ENCODE measurements at regions not wholly inside any gene's neighbourhood (a gene's known extent, or its start where the extent isn't known, plus 50 kb on each side); places are given as distances from the start of the nearest gene placed in this dataset.

GRCh38 chr3:190989218-190989617 lies 126.7 kb upstream of the GMNC start:
- no peaks in the 10 kb centered on the region for H3K4me1 ChIP-seq (ENCODE audit: low read depth, poor library complexity, severe bottlenecking)
- H3K27ac ChIP-seq: no peak overlapping the region
- H3K9ac ChIP-seq: no peak overlapping the region
- no peaks in the 10 kb centered on the region for H3K36me3 ChIP-seq (ENCODE audit: insufficient read depth)
- H3K4me3 ChIP-seq (IDR thresholded peaks at IDR 0.05; ENCODE audit: insufficient read depth, low read depth, low read length): no peak overlapping the region
- H4K20me1 ChIP-seq (ENCODE audit: insufficient read depth): no peaks in the 10 kb centered on the region
- no peaks in the 10 kb centered on the region for H3K79me2 ChIP-seq (ENCODE audit: insufficient read depth, low read depth)
- TF ChIP-seq, protein P1, sequence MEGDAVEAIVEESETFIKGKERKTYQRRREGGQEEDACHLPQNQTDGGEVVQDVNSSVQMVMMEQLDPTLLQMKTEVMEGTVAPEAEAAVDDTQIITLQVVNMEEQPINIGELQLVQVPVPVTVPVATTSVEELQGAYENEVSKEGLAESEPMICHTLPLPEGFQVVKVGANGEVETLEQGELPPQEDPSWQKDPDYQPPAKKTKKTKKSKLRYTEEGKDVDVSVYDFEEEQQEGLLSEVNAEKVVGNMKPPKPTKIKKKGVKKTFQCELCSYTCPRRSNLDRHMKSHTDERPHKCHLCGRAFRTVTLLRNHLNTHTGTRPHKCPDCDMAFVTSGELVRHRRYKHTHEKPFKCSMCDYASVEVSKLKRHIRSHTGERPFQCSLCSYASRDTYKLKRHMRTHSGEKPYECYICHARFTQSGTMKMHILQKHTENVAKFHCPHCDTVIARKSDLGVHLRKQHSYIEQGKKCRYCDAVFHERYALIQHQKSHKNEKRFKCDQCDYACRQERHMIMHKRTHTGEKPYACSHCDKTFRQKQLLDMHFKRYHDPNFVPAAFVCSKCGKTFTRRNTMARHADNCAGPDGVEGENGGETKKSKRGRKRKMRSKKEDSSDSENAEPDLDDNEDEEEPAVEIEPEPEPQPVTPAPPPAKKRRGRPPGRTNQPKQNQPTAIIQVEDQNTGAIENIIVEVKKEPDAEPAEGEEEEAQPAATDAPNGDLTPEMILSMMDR (conservative IDR thresholded peaks at IDR 0.05; ENCODE audit: low read depth, low read length): no peak
- no peaks in the 10 kb centered on the region for H3K27me3 ChIP-seq (ENCODE audit: insufficient read depth, low read depth)
- no peak overlapping the region for H2AFZ ChIP-seq (ENCODE audit: low read depth)
- H3K4me2 ChIP-seq: no peak overlapping the region

- Histone ChIP-seq H3K4me2 (no peak overlapping the region), H3K4me3 (IDR thresholded peaks at IDR 0.05; ENCODE audit: insufficient read depth, low read depth, low read length) (no peak overlapping the region), H3K79me2 (ENCODE audit: insufficient read depth, low read depth) (no peaks in the 10 kb centered on the region), H2AFZ (ENCODE audit: low read depth) (no peak overlapping the region), H3K27ac (no peak overlapping the region), H3K9ac (no peak overlapping the region), H3K27me3 (ENCODE audit: insufficient read depth, low read depth) (no peaks in the 10 kb centered on the region), H4K20me1 (ENCODE audit: insufficient read depth) (no peaks in the 10 kb centered on the region), H3K4me1 (ENCODE audit: low read depth, poor library complexity, severe bottlenecking) (no peaks in the 10 kb centered on the region), H3K36me3 (ENCODE audit: insufficient read depth) (no peaks in the 10 kb centered on the region)
- TF ChIP-seq, protein P1 (conservative IDR thresholded peaks at IDR 0.05; ENCODE audit: low read depth, low read length): no peak
Observed at GRCh38 chr3:190988102-190988501, 125.6 kb upstream of the GMNC start.

DNA sequence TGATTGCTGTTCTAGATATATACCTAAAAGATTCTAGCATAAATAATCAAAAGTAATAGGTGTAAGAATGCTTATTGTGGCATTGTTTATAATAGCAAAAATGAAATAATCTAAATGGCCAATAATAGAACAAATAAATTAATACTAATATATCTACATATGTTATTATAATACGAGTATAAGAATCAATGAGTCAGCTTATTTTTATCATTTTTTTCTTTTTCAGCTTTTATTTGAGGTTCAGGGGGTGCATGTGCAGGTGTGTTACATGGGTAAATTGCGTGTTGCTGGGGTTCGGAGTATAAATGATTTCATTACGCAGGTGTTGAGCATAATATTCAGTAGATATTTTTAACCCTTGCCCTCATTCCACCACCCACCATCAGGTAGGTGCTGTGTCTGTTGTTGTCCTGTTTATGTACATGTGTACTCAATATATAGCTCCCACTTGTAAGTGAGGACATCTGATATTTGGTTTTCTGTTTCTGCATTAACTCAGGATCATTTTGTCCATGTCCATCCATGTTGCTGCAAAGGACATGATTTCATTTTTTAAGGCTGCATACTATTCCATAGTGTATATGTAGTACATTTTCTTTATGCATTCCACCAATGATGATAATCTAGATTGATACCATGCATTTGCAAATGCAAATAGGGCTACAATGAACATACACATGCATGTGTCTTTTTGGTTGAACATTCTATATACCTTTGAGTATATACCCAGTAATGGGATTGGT lies 122.2 kb upstream of the GMNC start:
- no peaks in the 10 kb centered on the region for H3K4me1 ChIP-seq (ENCODE audit: low read depth, poor library complexity, severe bottlenecking)
- no peaks in the 10 kb centered on the region for H4K20me1 ChIP-seq (ENCODE audit: insufficient read depth)
- no peak overlapping the region for H3K4me3 ChIP-seq (IDR thresholded peaks at IDR 0.05; ENCODE audit: insufficient read depth, low read depth, low read length)
- no peak overlapping the region for H3K4me2 ChIP-seq
- TF ChIP-seq, protein P1 (conservative IDR thresholded peaks at IDR 0.05; ENCODE audit: low read depth, low read length): no peak
- H3K36me3 ChIP-seq (ENCODE audit: insufficient read depth): no peaks in the 10 kb centered on the region
- H3K27ac ChIP-seq: no peak overlapping the region
- no peak overlapping the region for H2AFZ ChIP-seq (ENCODE audit: low read depth)
- H3K27me3 ChIP-seq (ENCODE audit: insufficient read depth, low read depth): no peaks in the 10 kb centered on the region
- no peak overlapping the region for H3K9ac ChIP-seq
- no peaks in the 10 kb centered on the region for H3K79me2 ChIP-seq (ENCODE audit: insufficient read depth, low read depth)

DNA sequence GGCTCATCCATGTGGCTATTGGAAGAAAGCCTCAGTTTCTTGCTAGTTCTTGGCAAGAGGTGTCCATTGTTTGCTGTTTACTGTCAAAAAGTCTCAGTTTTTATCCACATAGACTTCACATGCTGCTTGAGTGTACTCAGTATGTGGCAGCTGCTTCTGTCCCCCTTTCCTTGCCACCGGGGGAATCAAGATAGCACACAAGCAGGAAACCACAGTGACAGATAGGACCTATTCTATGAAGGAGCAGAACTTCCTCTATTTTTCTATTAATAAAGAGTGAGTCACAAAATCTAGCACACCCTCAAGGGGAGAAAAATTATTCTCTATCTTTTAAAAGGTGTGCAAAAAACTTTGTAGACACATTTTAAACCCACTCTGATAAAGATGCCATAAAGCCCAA lies 121.4 kb upstream of the GMNC start:
- Histone ChIP-seq H3K9ac (no peak overlapping the region), H3K4me1 (ENCODE audit: low read depth, poor library complexity, severe bottlenecking) (no peaks in the 10 kb centered on the region), H3K79me2 (ENCODE audit: insufficient read depth, low read depth) (no peaks in the 10 kb centered on the region), H3K27me3 (ENCODE audit: insufficient read depth, low read depth) (no peaks in the 10 kb centered on the region), H3K4me3 (IDR thresholded peaks at IDR 0.05; ENCODE audit: insufficient read depth, low read depth, low read length) (no peak overlapping the region), H3K36me3 (ENCODE audit: insufficient read depth) (no peaks in the 10 kb centered on the region), H2AFZ (ENCODE audit: low read depth) (no peak overlapping the region), H4K20me1 (ENCODE audit: insufficient read depth) (no peaks in the 10 kb centered on the region), H3K4me2 (no peak overlapping the region), H3K27ac (no peak overlapping the region)
- TF ChIP-seq, protein P1 (conservative IDR thresholded peaks at IDR 0.05; ENCODE audit: low read depth, low read length): no peak
